Vagina (tissue), 2 donors: ENCODE measurements at regions not wholly inside any gene's neighbourhood (a gene's known extent, or its start where the extent isn't known, plus 50 kb on each side); places are given as distances from the start of the nearest gene placed in this dataset.

ENCODE experiments used
- POLR2A ChIP-seq, 2 donors: fragments of 450-650 bp; IDR thresholded peaks; one replicate each; pipeline ENCODE4 v1.6.1; 2017; ENCODE audit warnings: antibody characterized with exemption in 2 of 2, mild to moderate bottlenecking in 2 of 2, moderate library complexity in 2 of 2
- TF ChIP-seq, protein P1 (sequence below), 3 experiments: fragments of 450-650 bp in 2 of 3; fragments of 200-600 bp in 1 of 3; sonication (generic) in 1 of 3; IDR thresholded peaks; one replicate each; pipeline ENCODE4 v1.5.1; 2017 to 2019; ENCODE audit warnings: antibody characterized with exemption in 3 of 3, mild to moderate bottlenecking in 2 of 3, moderate library complexity in 2 of 3

GRCh38 chr6:8181160-8181881 is 79.0 kb upstream of the EEF1E1 start:
- TF ChIP-seq POLR2A (IDR thresholded peaks at IDR 0.05), result no peak
- TF ChIP-seq, protein P1, sequence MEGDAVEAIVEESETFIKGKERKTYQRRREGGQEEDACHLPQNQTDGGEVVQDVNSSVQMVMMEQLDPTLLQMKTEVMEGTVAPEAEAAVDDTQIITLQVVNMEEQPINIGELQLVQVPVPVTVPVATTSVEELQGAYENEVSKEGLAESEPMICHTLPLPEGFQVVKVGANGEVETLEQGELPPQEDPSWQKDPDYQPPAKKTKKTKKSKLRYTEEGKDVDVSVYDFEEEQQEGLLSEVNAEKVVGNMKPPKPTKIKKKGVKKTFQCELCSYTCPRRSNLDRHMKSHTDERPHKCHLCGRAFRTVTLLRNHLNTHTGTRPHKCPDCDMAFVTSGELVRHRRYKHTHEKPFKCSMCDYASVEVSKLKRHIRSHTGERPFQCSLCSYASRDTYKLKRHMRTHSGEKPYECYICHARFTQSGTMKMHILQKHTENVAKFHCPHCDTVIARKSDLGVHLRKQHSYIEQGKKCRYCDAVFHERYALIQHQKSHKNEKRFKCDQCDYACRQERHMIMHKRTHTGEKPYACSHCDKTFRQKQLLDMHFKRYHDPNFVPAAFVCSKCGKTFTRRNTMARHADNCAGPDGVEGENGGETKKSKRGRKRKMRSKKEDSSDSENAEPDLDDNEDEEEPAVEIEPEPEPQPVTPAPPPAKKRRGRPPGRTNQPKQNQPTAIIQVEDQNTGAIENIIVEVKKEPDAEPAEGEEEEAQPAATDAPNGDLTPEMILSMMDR (IDR thresholded peaks at IDR 0.05), result no peak
